IMR-90 (cell line): ENCODE measurements at regions not wholly inside any gene's neighbourhood (a gene's known extent, or its start where the extent isn't known, plus 50 kb on each side); places are given as distances from the start of the nearest gene placed in this dataset.

ENCODE experiments used
- BHLHE40 ChIP-seq: fragments of 150-350 bp; IDR thresholded peaks from 2 replicates; pipeline ENCODE4 v1.6.1; 2016; ENCODE audit warnings: mild to moderate bottlenecking, low read depth, low read length
- CEBPB ChIP-seq: IDR thresholded peaks from 2 replicates; pipeline ENCODE4 v1.6.1; 2012; ENCODE audit warnings: low read depth, low read length, improper control_type of control experiment
- CHD1 ChIP-seq: IDR thresholded peaks from 2 replicates; pipeline ENCODE4 v1.6.1; 2012; ENCODE audit warnings: low read depth, low read length, improper control_type of control experiment
- CTCF ChIP-seq: conservative IDR thresholded peaks from 2 replicates; pipeline ENCODE4 v1.5.1; 2012; ENCODE audit warnings: mild to moderate bottlenecking, low read depth, low read length, improper control_type of control experiment
- MAFK ChIP-seq: IDR thresholded peaks from 2 replicates; pipeline ENCODE4 v1.6.1; 2012; ENCODE audit warnings: low read depth, low read length, improper control_type of control experiment
- MXI1 ChIP-seq: IDR thresholded peaks from 2 replicates; pipeline ENCODE4 v1.6.1; 2012; ENCODE audit warnings: low read depth, mild to moderate bottlenecking, low read length, moderate library complexity, borderline replicate concordance
- POLR2A ChIP-seq: IDR thresholded peaks from 2 replicates; pipeline ENCODE4 v1.6.1; 2012; ENCODE audit warnings: mild to moderate bottlenecking, low read depth, low read length
- RAD21 ChIP-seq: IDR thresholded peaks from 2 replicates; pipeline ENCODE4 v1.6.1; 2012; ENCODE audit warnings: low read length, improper control_type of control experiment
- RCOR1 ChIP-seq: IDR thresholded peaks from 2 replicates; pipeline ENCODE4 v1.6.1; 2012; ENCODE audit warnings: mild to moderate bottlenecking, low read length, improper control_type of control experiment; ENCODE audit not compliant: insufficient replicate concordance
- RFX5 ChIP-seq: IDR thresholded peaks from 2 replicates; pipeline ENCODE4 v1.8.0; 2012; ENCODE audit warnings: low read depth, mild to moderate bottlenecking, low read length, moderate library complexity
- SMC3 ChIP-seq: fragments of 150-350 bp; IDR thresholded peaks from 2 replicates; pipeline ENCODE4 v1.6.1; 2016; ENCODE audit warnings: low read depth, mild to moderate bottlenecking, antibody characterized with exemption, low read length, moderate library complexity
- USF2 ChIP-seq: fragments of 150-350 bp; IDR thresholded peaks from 2 replicates; pipeline ENCODE4 v1.6.1; 2017; ENCODE audit warnings: mild to moderate bottlenecking, antibody characterized with exemption, low read length, low read depth
- TF ChIP-seq, protein P1 (sequence below): fragments of 150-350 bp; IDR thresholded peaks from 2 replicates; pipeline ENCODE4 v1.6.1; 2016; ENCODE audit warnings: low read depth, mild to moderate bottlenecking, low read length, moderate library complexity, borderline replicate concordance

GRCh38 chr10:132132421-132132841 is 54.3 kb upstream of the DPYSL4 start:
- TF ChIP-seq CTCF, result no peak
- no peak for TF ChIP-seq USF2
- no peak for TF ChIP-seq RFX5
- TF ChIP-seq MAFK, result no peak
- no peak for TF ChIP-seq BHLHE40
- TF ChIP-seq POLR2A, result no peak
- no peak for TF ChIP-seq SMC3
- TF ChIP-seq CEBPB, result no peak
- TF ChIP-seq, protein P1, sequence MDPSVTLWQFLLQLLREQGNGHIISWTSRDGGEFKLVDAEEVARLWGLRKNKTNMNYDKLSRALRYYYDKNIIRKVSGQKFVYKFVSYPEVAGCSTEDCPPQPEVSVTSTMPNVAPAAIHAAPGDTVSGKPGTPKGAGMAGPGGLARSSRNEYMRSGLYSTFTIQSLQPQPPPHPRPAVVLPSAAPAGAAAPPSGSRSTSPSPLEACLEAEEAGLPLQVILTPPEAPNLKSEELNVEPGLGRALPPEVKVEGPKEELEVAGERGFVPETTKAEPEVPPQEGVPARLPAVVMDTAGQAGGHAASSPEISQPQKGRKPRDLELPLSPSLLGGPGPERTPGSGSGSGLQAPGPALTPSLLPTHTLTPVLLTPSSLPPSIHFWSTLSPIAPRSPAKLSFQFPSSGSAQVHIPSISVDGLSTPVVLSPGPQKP, result no peak
- TF ChIP-seq RAD21, result no peak
- TF ChIP-seq MXI1, result no peak
- TF ChIP-seq CHD1, result no peak
- no peak for TF ChIP-seq RCOR1
